ENCODE measurements at regions not wholly inside any gene's neighbourhood (a gene's known extent, or its start where the extent isn't known, plus 50 kb on each side); places are given as distances from the start of the nearest gene placed in this dataset.

GRCh38 chr9:2341956-2342355 is 279.6 kb upstream of the VLDLR start:
- Histone ChIP-seq H3K27ac (ENCODE audit: insufficient read depth, low read length) (no peak overlapping the region), H3K9me1 (ENCODE audit: insufficient read depth, low read length) (no peaks in the 10 kb centered on the region), H3K18ac (ENCODE audit: low read depth, low read length) (no peak overlapping the region), H3K56ac (ENCODE audit: extremely low read depth, insufficient read depth, low read length) (no peak overlapping the region), H3K4me2 (ENCODE audit: low read depth, low read length) (no peak overlapping the region), H4K5ac (ENCODE audit: low read depth, low read length) (no peak overlapping the region), H3K27me3 (ENCODE audit: control insufficient read depth, insufficient read depth, low read length) (no peaks in the 10 kb centered on the region), H3K9me3 (ENCODE audit: control insufficient read depth, insufficient read depth, low read length) (no peaks in the 10 kb centered on the region), H2BK20ac (ENCODE audit: low read depth, low read length) (no peak overlapping the region), H4K91ac (ENCODE audit: insufficient read depth, low read depth, low read length) (no peak overlapping the region), H4K20me1 (ENCODE audit: insufficient read depth, low read length) (no peaks in the 10 kb centered on the region), H3K9ac (ENCODE audit: low read depth, low read length) (no peak overlapping the region), H3K4me1 (ENCODE audit: control insufficient read depth, insufficient read depth, low read length) (no peaks in the 10 kb centered on the region), H3K23ac (ENCODE audit: low read depth, low read length) (no peak overlapping the region), H2BK120ac (ENCODE audit: low read depth, low read length) (no peak overlapping the region), H2AK9ac (replicated peaks; ENCODE audit: low read depth, low read length, poor library complexity) (no peak overlapping the region), H3K79me1 (ENCODE audit: low read depth in 1 of 2, low read length in 2 of 2) (no peaks in the 10 kb centered on the region), H2AFZ (replicated peaks; ENCODE audit: low read length, poor library complexity) (no peak overlapping the region), H2BK5ac (ENCODE audit: low read depth, low read length, poor library complexity, severe bottlenecking) (no peak overlapping the region), H3K36me3 (ENCODE audit: control insufficient read depth, insufficient read depth, low read length) (no peaks in the 10 kb centered on the region), H3K4ac (ENCODE audit: low read depth, low read length) (no peak overlapping the region), H2BK15ac (ENCODE audit: low read depth, low read length) (no peak overlapping the region), H4K8ac (ENCODE audit: low read depth in 2 of 2, low read length in 2 of 2) (no peak overlapping the region), H3K4me3 (ENCODE audit: insufficient read depth, low read depth, low read length) (no peak overlapping the region), H2AK5ac (ENCODE audit: low read depth, low read length) (no peak overlapping the region), H3K14ac (replicated peaks; ENCODE audit: low read depth, low read length) (no peak overlapping the region)
- CTCF ChIA-PET: no interaction called here
- no peak for ATAC-seq (ENCODE audit: low read depth)
- in situ Hi-C loops (cut with MboI; ENCODE audit: low sequenced_read_pairs): no loop called here
- POLR2A ChIA-PET (ENCODE audit: unreplicated experiment): no interaction called here
- no TSS peak for BruUV-seq (replicated peaks)
- dilution Hi-C loops (cut with HindIII; ENCODE audit: low sequenced_read_pairs, unreplicated experiment): no loop called here
- TF ChIP-seq MAZ (IDR thresholded peaks at IDR 0.05; ENCODE audit: borderline replicate concordance, low read depth, low read length) (no peak), CEBPB (IDR thresholded peaks at IDR 0.05; ENCODE audit: low read depth, low read length) (no peak), NFE2L2 (IDR thresholded peaks at IDR 0.05; ENCODE audit: low read depth, low read length) (no peak), RCOR1 (IDR thresholded peaks at IDR 0.05; ENCODE audit: insufficient replicate concordance, low read length) (no peak), USF2 (IDR thresholded peaks at IDR 0.05; ENCODE audit: low read depth, low read length) (no peak), RAD21 (IDR thresholded peaks at IDR 0.05; ENCODE audit: low read length) (no peak), SMC3 (IDR thresholded peaks at IDR 0.05; ENCODE audit: low read depth, low read length) (no peak), POLR2A (IDR thresholded peaks at IDR 0.05; ENCODE audit: low read depth, low read length) (no peak), MXI1 (IDR thresholded peaks at IDR 0.05; ENCODE audit: borderline replicate concordance, low read depth, low read length) (no peak), BHLHE40 (IDR thresholded peaks at IDR 0.05; ENCODE audit: low read depth, low read length) (no peak), CHD1 (IDR thresholded peaks at IDR 0.05; ENCODE audit: low read depth, low read length) (no peak), ELK1 (IDR thresholded peaks at IDR 0.05; ENCODE audit: borderline replicate concordance, low read depth, low read length) (no peak), RFX5 (IDR thresholded peaks at IDR 0.05; ENCODE audit: low read depth, low read length) (no peak), CTCF (conservative IDR thresholded peaks at IDR 0.05; ENCODE audit: low read depth, low read length) (no peak), FOS (IDR thresholded peaks at IDR 0.05; ENCODE audit: low read depth, low read length) (no peak), MAFK (IDR thresholded peaks at IDR 0.05; ENCODE audit: low read depth, low read length) (no peak)
- DNase-seq: no peak
- WGBS, 2 experiments (ENCODE audit: extremely low coverage in 2 of 2, insufficient read length in 1 of 2): 17% methylated on average over 1 of the region's 1 CpG; no CpG with 5 or more reads in 1 of the 2 experiments
- intact Hi-C loops (cut with micrococcal nuclease): no loop called here

Measured in IMR-90 (cell line).